GM21515 (cell line): ENCODE measurements at regions not wholly inside any gene's neighbourhood (a gene's known extent, or its start where the extent isn't known, plus 50 kb on each side); places are given as distances from the start of the nearest gene placed in this dataset.

Source experiments
- ATAC-seq: cut with Tn5 transposase; IDR thresholded peaks from one replicate; pipeline ENCODE4 v1.9.1; 2021; ENCODE audit not compliant: unreplicated experiment

DNA sequence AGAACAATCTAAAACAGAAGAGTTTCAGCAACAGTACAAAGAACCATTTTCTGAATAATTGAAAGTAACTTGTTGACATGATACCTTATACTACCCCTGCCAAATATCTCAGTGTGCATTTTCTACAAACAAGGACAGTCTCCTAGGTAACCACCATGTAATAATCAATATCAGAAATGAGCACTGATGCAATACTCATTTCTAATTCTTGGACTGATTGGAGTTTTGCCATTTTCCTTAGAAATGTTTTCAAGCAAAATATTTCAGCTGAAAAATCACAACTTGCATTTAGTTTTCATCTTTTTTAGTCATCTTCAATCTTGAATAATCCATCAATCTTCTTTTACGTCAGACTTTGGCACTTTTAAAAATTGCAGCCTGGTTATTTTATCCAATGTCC is 420.2 kb downstream of the CDC14C start:
- ATAC-seq, result no peak

DNA sequence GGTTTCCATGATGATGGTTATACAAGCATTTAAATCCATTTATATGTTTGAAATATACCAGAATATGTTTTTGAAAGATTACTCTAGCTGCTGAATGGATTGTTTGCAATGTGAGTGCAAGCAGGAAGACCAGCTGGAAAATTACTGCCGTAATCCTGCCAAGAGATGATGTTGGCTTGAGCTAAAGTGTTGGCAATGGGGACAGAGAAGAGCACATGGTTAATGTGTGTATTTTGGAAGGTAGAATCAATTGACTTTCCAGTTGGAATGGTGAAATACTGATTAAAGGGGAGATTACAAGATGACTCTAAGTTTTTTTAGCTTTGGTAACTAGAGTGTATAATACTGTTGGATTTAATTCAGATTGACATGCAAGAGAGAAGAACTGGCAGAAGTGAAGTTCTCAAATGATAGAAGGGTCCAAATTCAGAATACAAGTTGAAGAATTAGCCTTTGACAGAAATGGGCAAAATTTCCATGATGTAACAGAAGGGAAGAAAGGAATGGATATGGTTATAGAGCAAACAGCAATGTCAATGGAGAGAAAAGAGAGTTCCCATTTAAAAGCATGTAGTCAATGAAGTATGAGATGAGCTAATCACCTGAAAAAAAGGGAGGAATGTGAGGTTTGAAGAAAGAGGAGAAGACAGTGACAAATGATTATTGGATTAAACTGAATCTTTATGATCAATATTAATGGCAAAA is 422.0 kb downstream of the CDC14C start:
- no peak for ATAC-seq

DNA sequence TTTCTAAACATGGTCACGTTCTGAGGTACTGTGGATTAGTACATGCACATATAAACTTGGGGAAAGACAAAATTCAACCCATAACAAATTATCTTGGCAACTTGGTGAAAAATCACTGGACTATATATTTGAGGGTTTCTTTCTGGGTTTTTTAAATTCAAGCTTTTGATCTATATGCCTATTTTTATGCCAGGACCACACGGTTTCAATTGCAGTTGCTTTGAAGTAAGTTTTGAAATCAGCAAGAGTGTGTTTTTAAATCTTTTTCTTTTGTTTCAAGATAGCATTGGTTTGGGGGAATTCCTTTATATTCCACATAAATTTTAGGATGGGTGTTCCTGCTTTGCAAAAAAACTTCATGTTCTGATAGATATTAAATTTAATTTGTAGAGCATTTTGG is 406.4 kb upstream of the VWC2 start:
- ATAC-seq, result no peak

DNA sequence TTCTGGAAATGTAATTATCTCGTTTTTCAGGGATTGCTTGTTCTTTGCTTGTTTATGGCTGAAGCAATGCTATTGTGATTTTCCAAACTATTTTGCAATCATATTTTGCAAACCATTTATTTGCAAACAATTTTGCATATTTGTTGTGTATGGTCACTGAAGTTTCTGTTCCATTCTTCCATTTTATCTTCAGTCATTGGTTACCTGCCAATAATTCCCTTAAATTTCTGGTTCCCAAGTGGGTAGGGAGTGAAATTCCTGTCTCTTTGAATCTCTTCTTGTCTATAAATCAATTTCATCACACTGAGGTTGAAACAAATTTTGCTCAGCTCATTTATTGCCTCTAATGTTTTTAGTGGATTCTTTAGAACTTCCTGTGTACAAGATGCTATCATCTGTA is 401.7 kb upstream of the VWC2 start:
- ATAC-seq, result no peak

DNA sequence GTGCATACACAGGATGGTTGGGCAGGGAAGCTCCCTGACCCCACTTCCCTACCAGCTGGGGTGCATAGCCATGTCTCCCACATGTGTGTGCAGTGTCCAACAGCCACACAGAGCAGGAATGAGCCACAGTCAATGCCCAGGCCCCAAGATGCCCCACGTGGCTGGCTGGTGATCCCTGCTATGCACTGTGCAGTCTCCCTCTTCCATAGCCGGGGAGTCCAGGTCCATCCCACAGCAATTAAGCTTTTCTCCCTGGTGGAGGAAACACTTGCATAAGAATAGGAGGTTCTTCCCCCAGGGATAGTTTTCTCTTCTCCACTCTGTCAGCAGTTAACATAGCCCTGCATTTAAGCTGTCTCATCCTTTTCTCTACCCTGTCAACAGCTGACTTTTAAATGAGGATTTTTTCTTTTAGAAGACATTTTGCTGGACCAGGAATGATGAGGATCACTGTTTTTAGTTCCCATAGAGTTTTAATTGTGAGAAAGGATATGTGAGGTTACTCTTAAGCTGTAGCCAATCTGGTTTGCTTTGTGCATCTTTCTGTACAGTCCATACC is 396.5 kb upstream of the VWC2 start:
- ATAC-seq, result no peak

DNA sequence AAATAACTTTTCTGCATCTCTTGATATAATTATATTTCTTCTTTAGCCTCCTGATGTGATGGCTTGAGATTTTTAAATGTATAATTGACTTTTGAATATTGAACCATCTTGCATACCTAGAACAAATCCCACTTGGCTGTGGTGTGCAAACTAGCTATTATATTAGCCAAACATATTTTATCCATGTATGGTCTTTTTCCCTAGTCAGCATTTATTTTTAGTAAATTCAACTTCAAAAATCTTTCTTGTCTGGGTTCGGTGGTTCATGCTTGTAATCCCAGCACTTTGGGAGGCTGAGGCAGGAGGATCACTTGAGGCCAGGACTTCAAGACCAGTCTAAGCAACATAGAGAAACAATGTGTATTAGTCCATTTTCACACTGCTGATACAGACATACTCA is 386.6 kb upstream of the VWC2 start:
- ATAC-seq, result no peak

DNA sequence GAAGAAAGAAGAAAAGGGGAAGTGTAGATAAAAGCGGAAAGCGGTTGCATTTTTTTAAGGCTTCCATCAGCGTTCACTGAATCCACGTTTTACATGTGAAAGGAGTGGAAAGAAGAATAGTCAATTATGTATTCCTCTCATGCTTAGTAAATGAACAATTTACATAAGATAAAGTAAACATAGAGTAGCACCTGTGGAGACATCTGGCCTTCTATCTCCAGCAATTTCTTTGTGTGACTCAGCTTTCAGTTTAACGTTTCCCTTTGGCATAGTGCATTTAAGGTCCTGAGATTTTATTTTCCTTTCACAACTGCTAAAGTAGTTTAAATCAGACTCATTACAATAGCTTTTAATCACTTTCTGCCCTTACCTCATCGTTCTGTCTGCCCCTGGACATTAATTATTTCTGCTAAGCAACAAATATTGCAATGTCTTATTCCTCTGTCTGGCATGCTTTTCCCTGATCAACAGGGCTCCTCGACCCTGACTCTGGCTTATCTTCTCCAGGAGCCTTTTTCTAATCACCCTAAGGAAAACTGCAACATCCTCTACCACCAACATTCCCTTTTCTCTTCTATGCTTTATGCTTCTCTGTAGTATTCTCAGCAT is 383.5 kb upstream of the VWC2 start:
- ATAC-seq, result no peak

DNA sequence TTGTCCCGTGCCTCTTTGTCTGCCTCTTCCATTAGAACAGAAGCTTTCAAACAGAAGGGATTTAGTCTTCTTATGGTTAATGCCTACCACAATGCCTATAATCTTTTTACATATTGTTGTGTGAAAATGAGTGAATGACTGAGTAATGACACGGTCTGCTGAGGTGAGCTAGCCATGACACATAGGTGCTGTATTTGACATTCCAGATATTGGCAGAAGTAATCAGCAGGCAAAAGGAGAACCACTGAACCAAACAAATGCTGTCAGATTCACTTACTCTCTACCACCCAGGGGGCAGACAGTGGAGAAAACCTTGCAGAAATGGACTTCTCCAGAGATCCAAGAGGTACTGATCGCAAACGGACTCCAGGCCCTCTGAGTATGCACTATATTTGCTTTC is 377.2 kb upstream of the VWC2 start:
- ATAC-seq, result no peak

DNA sequence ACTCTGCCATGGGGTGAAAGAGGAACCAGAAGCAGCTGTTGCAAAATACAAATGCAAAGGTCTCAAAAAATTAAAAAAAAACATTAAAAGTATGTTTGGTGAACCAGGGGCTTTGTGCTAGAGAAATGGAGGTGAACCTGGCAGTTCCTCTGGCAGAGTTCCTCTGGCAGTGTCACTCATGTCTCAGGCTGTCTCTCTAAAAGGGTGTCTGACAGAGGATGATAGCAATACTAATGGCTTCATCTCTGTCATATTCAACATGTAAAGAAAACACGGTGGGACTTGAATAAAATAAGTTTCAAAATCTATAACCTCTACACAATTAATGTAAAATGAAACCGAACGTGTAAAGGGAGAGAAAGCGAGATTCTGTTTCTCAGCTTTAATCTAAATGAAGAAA is 375.7 kb upstream of the VWC2 start:
- ATAC-seq, result no peak

DNA sequence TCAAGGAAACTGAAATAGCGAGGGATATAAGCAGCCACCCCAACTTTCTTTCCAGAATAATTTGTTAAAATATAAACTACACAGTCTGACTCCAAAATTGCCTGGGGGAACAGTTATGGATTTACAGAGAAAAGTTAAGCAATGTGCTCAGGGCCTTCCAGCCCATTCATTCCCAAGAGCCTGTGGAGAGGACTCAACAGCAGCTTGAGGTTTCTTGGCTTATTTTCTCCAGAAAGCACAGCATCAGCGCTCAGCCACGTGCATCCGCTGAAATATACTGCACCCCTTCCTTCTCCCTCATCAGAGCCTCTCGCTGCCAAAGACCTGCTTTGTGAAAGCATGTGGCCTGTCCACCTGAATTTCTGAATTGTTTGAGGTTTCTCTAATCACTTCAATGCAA is 375.2 kb upstream of the VWC2 start:
- no peak for ATAC-seq

DNA sequence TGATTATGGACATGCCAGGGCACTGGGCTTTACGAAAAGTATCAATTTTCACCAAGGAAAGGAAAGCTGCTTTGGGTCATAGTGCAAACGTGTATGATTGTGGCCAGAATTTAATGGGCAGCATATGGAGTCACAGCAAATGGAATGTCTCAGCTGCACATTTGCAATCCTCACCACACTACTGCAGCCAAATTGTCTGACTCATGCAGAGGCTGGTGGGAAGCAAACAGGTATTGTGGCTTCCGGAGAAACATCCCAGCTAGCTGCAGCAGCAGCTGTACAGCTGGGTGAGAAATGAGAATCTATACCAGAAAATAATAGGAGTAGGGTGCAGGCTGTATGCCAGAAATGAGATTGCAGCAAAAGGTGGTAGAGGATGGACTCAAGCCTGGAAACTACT is 374.7 kb upstream of the VWC2 start:
- ATAC-seq, result no peak

DNA sequence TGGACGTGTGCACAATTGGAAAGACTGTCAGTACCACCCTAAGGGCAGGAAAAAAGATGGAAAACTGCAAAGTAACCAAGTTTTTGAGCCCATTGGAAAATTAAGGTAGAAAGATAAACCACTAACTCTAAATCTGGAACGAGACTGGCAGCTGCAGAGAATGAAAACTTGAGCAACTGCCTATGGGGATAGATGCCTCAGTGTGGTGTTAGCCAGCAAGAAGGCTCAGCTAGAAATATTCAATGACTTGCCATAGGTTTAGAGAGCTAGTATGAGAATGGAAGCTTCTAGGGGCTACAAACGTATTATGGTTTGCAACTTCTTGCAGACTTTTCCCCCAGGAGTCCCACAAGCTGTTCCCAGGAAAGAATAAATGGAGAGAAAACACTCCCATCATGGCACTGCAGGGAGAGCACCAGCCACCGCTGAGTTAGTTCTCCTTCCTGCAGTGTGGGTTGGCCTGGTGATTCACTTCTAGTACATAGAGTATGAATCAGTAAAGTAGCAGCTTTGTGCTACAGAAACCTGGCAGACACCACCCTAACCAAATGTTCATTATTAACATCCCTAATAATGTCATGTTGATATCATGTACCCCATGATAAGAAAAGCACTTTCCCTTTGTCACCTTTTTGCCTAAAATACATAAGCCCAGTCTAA is 372.4 kb upstream of the VWC2 start:
- ATAC-seq, result no peak

DNA sequence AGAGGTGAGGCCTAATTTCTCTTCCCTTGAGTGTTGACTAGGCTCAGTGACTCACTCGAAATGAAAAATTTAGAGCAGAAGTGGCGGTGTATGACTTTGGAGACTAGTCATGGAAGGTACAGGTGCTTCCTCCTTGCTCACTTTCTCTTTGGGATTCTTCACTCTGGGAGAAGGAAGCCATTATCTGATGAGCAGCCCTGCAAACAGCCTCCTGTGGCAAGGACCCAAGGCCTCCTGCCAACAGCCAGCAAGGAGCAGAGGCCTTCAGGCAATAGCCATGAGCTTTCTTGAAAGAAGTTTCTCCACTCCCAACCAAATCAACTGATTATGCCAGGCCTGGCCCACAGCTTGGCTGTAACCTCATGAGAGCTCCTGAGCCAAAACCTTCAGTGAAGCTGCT is 369.6 kb upstream of the VWC2 start:
- no peak for ATAC-seq

DNA sequence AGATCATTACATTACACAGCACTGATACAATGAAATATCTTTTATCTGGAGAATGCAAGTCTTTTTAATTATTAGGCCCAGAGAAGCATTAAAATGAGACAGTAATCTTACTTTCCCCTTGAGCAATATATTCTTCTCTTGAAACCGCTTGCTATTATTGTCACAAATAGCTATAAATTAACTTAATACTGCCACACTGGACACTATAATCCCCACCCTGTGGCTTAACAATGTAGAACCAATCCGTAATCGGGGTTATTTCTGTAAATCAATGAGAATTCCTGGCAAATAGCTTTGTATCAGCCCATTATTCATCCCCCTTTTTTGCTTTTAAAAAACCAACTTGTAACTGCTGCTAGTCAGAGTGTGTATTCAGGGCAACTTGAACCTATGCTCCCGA is 366.2 kb upstream of the VWC2 start:
- ATAC-seq, result no peak

DNA sequence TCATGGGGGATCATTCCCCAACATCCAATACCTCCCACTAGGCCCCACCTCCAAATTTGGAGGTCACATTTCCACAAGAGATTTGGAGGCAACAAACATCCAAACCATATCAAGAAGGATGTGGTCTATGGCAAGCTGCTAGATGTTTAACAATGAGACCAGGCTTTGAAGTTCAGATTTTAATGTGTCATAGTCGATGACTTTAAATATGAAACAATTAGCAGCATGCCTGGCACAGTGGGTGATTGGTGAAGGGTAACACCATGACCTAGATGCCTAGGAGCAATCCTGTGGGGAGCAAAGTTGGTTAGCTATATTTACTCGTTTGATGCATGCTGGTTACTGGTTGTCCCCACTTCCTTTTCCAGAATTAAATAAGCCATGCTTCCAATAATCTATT is 356.4 kb upstream of the VWC2 start:
- no peak for ATAC-seq

DNA sequence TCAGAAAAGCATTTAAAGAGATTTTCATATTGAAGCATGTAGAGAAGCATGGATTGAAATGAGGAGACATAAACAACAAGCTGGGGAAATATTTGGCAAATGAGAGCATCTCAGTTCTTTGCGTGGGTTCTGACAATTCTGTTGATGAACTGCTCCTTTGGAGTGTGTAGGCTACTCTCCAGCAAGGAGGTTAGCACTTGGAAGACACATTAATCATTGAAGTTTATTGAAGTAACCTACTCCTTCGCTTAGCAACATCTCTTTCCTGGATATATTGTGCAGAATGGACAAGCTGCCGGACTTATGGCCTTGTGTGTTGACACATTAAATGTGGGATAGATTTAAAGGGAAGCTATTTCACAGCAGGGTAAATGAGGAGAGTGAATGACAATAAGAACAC is 354.5 kb upstream of the VWC2 start:
- no peak for ATAC-seq

DNA sequence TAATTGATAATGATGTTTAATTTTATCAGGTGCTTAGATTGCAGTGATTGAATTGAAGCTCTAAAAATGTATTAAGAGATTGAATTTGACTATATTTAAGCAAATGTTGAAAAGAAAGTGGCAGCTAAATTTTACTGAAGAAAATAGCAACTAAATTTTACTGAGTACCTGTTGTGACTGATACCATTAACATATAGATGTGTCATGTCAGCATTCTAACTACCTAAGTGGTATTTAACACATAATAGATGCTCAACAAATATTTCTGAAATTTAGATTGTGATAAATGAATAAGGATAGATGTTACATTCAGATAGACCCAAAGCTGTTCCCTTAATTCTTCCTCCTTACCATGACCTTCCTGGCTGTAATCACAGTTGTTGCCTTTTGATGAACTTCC is 350.9 kb upstream of the VWC2 start:
- ATAC-seq, result no peak

DNA sequence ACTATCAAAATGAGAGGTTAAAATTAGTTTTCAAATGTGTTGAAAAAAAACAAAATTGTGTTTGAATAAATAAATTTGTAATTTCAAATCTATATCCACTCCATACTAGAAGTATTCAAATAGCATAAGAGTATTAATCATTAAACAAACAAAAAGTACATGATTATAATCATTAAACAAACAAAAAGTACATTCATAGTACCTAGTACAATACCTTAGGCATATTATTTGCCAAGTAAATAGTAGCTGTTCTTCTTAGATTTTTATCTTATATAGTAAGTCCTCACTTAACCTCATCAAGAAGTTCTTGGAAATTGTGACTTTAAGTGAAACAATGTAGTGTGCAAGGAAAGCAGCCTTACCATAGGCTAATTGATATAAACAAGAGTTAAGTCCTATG is 349.3 kb upstream of the VWC2 start:
- no peak for ATAC-seq

DNA sequence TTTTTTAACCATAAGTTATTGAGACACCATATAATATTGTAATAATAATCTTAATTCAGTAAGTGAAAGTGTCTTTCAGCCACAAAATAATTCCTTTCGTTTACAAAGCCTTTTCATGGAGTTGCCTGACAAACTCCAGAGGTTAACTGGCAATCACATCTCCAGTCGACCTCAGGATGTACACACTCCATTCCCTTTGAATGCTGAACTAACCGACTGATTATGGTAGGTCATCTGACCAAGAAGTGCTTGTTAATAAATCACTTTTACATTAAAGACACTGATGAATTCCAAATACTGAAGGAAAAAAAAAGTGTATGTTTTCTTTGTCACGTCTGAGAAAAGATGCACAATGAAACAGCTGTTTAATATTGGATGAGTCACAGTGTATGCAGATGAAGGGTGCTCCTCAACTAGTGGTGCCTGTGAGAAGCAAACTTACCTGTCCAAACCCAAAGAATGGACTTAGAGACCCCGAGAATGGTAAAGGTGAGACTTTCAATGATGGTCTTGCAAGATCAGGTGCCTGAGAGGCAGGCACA is 348.1 kb upstream of the VWC2 start:
- ATAC-seq, result no peak

DNA sequence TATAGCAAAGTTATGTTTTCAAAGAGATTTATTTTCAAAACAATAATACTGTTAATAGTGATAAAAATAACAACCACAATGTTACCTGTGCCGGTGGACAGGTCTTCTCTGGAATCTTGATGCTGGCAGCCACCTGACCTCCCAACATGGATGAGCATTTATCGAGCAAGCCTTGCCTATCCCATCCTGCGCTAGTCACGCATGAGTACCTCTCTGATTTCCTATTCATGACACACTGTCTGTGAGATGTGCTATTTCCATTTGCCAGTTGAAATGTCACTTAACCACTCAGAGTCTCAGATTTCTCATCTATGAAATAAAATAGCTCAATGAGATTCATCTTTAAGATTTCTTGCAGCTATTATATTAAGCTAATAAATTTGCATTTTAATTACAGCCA is 341.2 kb upstream of the VWC2 start:
- ATAC-seq, result no peak

DNA sequence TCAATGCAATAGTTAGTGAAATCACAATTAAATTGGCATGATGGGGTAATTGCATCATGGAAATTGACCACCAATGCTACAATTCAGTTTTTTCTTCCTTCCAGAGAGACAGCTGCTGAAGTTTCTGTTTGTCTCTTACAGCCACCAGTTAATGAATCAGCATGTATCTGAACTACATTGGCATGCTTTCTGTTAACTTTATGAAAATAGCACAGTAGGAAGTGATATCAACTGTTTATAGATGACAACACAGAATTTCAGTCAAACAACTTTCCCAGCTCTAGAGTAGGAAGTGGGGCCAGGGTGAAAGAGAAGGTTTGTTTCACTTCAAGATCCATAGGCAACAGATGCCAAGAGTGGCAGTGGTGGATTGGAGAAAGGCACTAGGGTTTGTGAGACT is 339.6 kb upstream of the VWC2 start:
- ATAC-seq, result no peak

DNA sequence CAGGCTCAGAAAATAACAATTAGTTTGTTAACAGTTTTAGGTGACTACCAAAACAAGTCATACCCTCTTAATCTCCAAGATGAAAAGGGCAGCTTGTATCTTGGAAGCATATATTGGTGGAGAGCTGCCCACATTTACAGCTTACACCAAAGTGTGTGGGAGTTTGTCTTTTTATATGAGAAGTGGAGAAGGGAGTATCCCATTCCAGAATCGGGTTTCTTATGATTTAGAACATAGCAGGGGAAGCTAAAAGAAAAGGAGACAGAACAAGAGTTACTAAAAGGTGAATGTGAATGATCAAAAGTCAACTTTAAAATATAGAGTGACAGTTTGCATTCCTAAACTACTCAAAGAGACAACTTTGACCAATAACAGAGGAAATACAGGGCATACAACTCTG is 338.6 kb upstream of the VWC2 start:
- no peak for ATAC-seq
